ENCODE measurements at regions not wholly inside any gene's neighbourhood (a gene's known extent, or its start where the extent isn't known, plus 50 kb on each side); places are given as distances from the start of the nearest gene placed in this dataset.
A peak's percentile ranks its signal among the peaks of the same experiment; 100 is the strongest.

GRCh38 chr5:99686538-99686937, 757.7 kb upstream of the CHD1 start:
- Histone ChIP-seq H4K8ac (ENCODE audit: extremely low read depth, insufficient read depth, low read length) (no peak overlapping the region), H2BK15ac (ENCODE audit: low read length) (no peak overlapping the region), H3K79me1 (ENCODE audit: low read depth, low read length) (no peaks in the 10 kb centered on the region), H2BK12ac (ENCODE audit: low read depth, low read length) (no peak overlapping the region), H3K23ac (ENCODE audit: insufficient read length) (no peak overlapping the region), H3K4me2 (ENCODE audit: insufficient read depth in 1 of 2, low read depth in 2 of 2, low read length in 2 of 2) (no peak overlapping the region), H3K27me3 (replicated peaks in 1 of 4; ENCODE audit: control insufficient read depth in 3 of 4, extremely low read depth in 1 of 4, insufficient read depth in 3 of 4, low read length in 3 of 4) (no peaks in the 10 kb centered on the region), H3K23me2 (ENCODE audit: low read depth, low read length) (no peaks in the 10 kb centered on the region), H3K4ac (replicated peaks; ENCODE audit: insufficient read length, low read depth, low read length) (no peak overlapping the region), H3K9me3 (ENCODE audit: insufficient read depth in 2 of 2, low read depth in 1 of 2, low read length in 1 of 2) (no peaks in the 10 kb centered on the region), H2BK5ac (ENCODE audit: low read depth, low read length) (no peak overlapping the region), H2AFZ (ENCODE audit: low read length) (no peak overlapping the region), H3K18ac (ENCODE audit: extremely low read depth, low read length) (no peak overlapping the region), H3K14ac (ENCODE audit: insufficient read length) (no peak overlapping the region), H2BK120ac (replicated peaks; ENCODE audit: low read depth, low read length) (no peak overlapping the region), H2BK20ac (ENCODE audit: low read length) (no peak overlapping the region), H3K79me2 (ENCODE audit: control insufficient read depth in 1 of 2, insufficient read depth in 2 of 2, low read length in 2 of 2) (no peaks in the 10 kb centered on the region), H3K9ac (replicated peaks in 1 of 4; ENCODE audit: extremely low read depth in 1 of 4, low read depth in 3 of 4, low read length in 3 of 4) (no peak overlapping the region), H4K20me1 (replicated peaks in 1 of 2; ENCODE audit: control insufficient read depth in 1 of 2, insufficient read depth in 2 of 2, low read length in 2 of 2) (no peaks in the 10 kb centered on the region), H3K36me3 (ENCODE audit: control insufficient read depth in 2 of 4, insufficient read depth in 4 of 4, low read length in 3 of 4) (no peaks in the 10 kb centered on the region), H3K4me3 (ENCODE audit: extremely low read depth in 1 of 4, insufficient read depth in 2 of 4, low read depth in 3 of 4, low read length in 4 of 4) (no peak overlapping the region), H4K91ac (replicated peaks; ENCODE audit: insufficient read length, low read length) (no peak overlapping the region), H3K27ac (ENCODE audit: low read depth, low read length) (no peak overlapping the region), H3K56ac (replicated peaks; ENCODE audit: insufficient read length, low read depth, low read length) (no peak overlapping the region), H3K4me1 (replicated peaks in 1 of 4; ENCODE audit: control insufficient read depth in 3 of 4, insufficient read depth in 4 of 4, low read length in 3 of 4) (no peaks in the 10 kb centered on the region), H2AK5ac (ENCODE audit: low read depth, low read length) (no peak overlapping the region), H4K5ac (ENCODE audit: insufficient read length, low read depth, low read length) (no peak overlapping the region)
- ChIA-PET CTCF (ENCODE audit: partially characterized antibody) (no interaction called here), POLR2A (ENCODE audit: partially characterized antibody) (no interaction called here)
- WGBS, 2 experiments (ENCODE audit: extremely low coverage in 1 of 2, insufficient coverage in 1 of 2, insufficient read length in 1 of 2, insufficient replicate concordance in 2 of 2, low coverage in 1 of 2, low lambda C conversion rate in 2 of 2, missing lambda C conversion rate in 1 of 2): 97% methylated on average over 7 of the region's 7 CpGs; no CpG with 5 or more reads in 1 of the 2 experiments
- TF ChIP-seq MAFK (IDR thresholded peaks at IDR 0.05; ENCODE audit: low read depth, low read length) (peak; percentile 7; the same call in 1 of the 2 replicates), RBBP5 (IDR thresholded peaks at IDR 0.05; ENCODE audit: borderline replicate concordance, low read depth, low read length) (no peak), KDM5A (IDR thresholded peaks at IDR 0.05; ENCODE audit: low read length) (no peak)
- no peak for FAIRE-seq
- DNase-seq (ENCODE audit: low read depth in 1 of 2, low spot score in 2 of 2): no peak

Data from H1 (cell line).